ENCODE measurements at regions not wholly inside any gene's neighbourhood (a gene's known extent, or its start where the extent isn't known, plus 50 kb on each side); places are given as distances from the start of the nearest gene placed in this dataset.

GRCh38 chr9:89883401-89884341 lies 278.9 kb downstream of the GADD45G start:
- DNase-seq (ENCODE audit: low spot score): no peak

GRCh38 chr9:89884356-89885083 lies 279.7 kb downstream of the GADD45G start:
- DNase-seq (ENCODE audit: low spot score): no peak

GRCh38 chr9:89885156-89885555 lies 280.3 kb downstream of the GADD45G start:
- DNase-seq (ENCODE audit: low spot score): no peak

- no peak for DNase-seq (ENCODE audit: low spot score)
These were observed 281.5 kb downstream of the GADD45G start for GRCh38 chr9:89886281-89886700.

GRCh38 chr9:89887286-89887685 lies 282.5 kb downstream of the GADD45G start:
- no peak for DNase-seq (ENCODE audit: low spot score)

GRCh38 chr9:89888233-89888632 lies 283.4 kb downstream of the GADD45G start:
- no peak for DNase-seq (ENCODE audit: low spot score)

- DNase-seq (ENCODE audit: low spot score): no peak
These were observed 283.9 kb downstream of the GADD45G start for GRCh38 chr9:89888677-89889076.

GRCh38 chr9:89889865-89890264 lies 285.1 kb downstream of the GADD45G start:
- DNase-seq (ENCODE audit: low spot score): no peak

- no peak for DNase-seq (ENCODE audit: low spot score)
These were observed 285.6 kb downstream of the GADD45G start for GRCh38 chr9:89890326-89890980.

- DNase-seq (ENCODE audit: low spot score): no peak
These were observed 286.4 kb downstream of the GADD45G start for GRCh38 chr9:89891221-89891590.

GRCh38 chr9:89891591-89892304 lies 286.9 kb downstream of the GADD45G start:
- no peak for DNase-seq (ENCODE audit: low spot score)

GRCh38 chr9:89892920-89893319 lies 288.1 kb downstream of the GADD45G start:
- no peak for DNase-seq (ENCODE audit: low spot score)

GRCh38 chr9:89893886-89894285 lies 289.1 kb downstream of the GADD45G start:
- DNase-seq (ENCODE audit: low spot score): no peak

GRCh38 chr9:89896806-89897340 lies 292.1 kb downstream of the GADD45G start:
- no peak for DNase-seq (ENCODE audit: low spot score)

- DNase-seq (ENCODE audit: low spot score): no peak
These were observed 294.8 kb downstream of the GADD45G start for GRCh38 chr9:89899573-89899972.

- no peak for DNase-seq (ENCODE audit: low spot score)
These were observed 297.1 kb downstream of the GADD45G start for GRCh38 chr9:89901920-89902319.

- no peak for DNase-seq (ENCODE audit: low spot score)
These were observed 297.8 kb downstream of the GADD45G start for GRCh38 chr9:89902450-89903140.

- no peak for DNase-seq (ENCODE audit: low spot score)
These were observed 298.3 kb downstream of the GADD45G start for GRCh38 chr9:89903141-89903475.

GRCh38 chr9:89905606-89906338 lies 301.0 kb downstream of the GADD45G start:
- DNase-seq (ENCODE audit: low spot score): no peak
